HG03354 (cell line): ENCODE measurements at regions not wholly inside any gene's neighbourhood (a gene's known extent, or its start where the extent isn't known, plus 50 kb on each side); places are given as distances from the start of the nearest gene placed in this dataset.
A peak's percentile ranks its signal among the peaks of the same experiment; 100 is the strongest.
"Not testable (repeated sequence)": the region's sequence is repeated elsewhere in the genome, so short reads cannot be mapped to it uniquely, and the experiment has no call there.

Experiments used
- ATAC-seq: cut with Tn5 transposase; IDR thresholded peaks from one replicate; pipeline ENCODE4 v1.9.1; 2021; ENCODE audit warnings: mild to moderate bottlenecking; ENCODE audit not compliant: unreplicated experiment, poor library complexity, severe bottlenecking

- ATAC-seq: not testable (repeated sequence)
Observed at GRCh38 chr2:111312897-111313607, 192.3 kb downstream of the BCL2L11 start.

- not testable (repeated sequence) for ATAC-seq
Observed at GRCh38 chr2:111313711-111314110, 193.0 kb downstream of the BCL2L11 start.

- ATAC-seq: not testable (repeated sequence)
Observed at GRCh38 chr2:111315188-111315917, 194.6 kb downstream of the BCL2L11 start.

- ATAC-seq: not testable (repeated sequence)
Observed at GRCh38 chr2:111316221-111316741, 195.6 kb downstream of the BCL2L11 start.

- not testable (repeated sequence) for ATAC-seq
Observed at GRCh38 chr2:111316881-111317549, 196.3 kb downstream of the BCL2L11 start.

- ATAC-seq: peak; percentile 88
Observed at GRCh38 chr2:111319552-111319951, 198.8 kb downstream of the BCL2L11 start.

- not testable (repeated sequence) for ATAC-seq
Observed at GRCh38 chr2:111320264-111320663, 199.6 kb downstream of the BCL2L11 start.

- not testable (repeated sequence) for ATAC-seq
Observed at GRCh38 chr2:111320965-111321364, 200.3 kb downstream of the BCL2L11 start.

GRCh38 chr2:111323384-111323783 lies 202.7 kb downstream of the BCL2L11 start:
- not testable (repeated sequence) for ATAC-seq

GRCh38 chr2:111327726-111328125 lies 207.0 kb downstream of the BCL2L11 start:
- not testable (repeated sequence) for ATAC-seq

GRCh38 chr2:111329309-111329708 lies 208.6 kb downstream of the BCL2L11 start:
- ATAC-seq: not testable (repeated sequence)

- not testable (repeated sequence) for ATAC-seq
Observed at GRCh38 chr2:111331099-111331724, 210.5 kb downstream of the BCL2L11 start.

GRCh38 chr2:111335220-111335907 lies 214.7 kb downstream of the BCL2L11 start:
- ATAC-seq: not testable (repeated sequence)

- ATAC-seq: not testable (repeated sequence)
Observed at GRCh38 chr2:111338474-111338873, 217.8 kb downstream of the BCL2L11 start.

- ATAC-seq: not testable (repeated sequence)
Observed at GRCh38 chr2:111339476-111339875, 218.8 kb downstream of the BCL2L11 start.

GRCh38 chr2:111344590-111344989 lies 223.9 kb downstream of the BCL2L11 start:
- ATAC-seq: not testable (repeated sequence)

- ATAC-seq: not testable (repeated sequence)
Observed at GRCh38 chr2:111345439-111345838, 224.7 kb downstream of the BCL2L11 start.

- not testable (repeated sequence) for ATAC-seq
Observed at GRCh38 chr2:111346018-111346930, 225.6 kb downstream of the BCL2L11 start.
